Fibroblast of skin of right quadriceps (primary cell): ENCODE measurements at regions not wholly inside any gene's neighbourhood (a gene's known extent, or its start where the extent isn't known, plus 50 kb on each side); places are given as distances from the start of the nearest gene placed in this dataset.
"Not testable (repeated sequence)": the region's sequence is repeated elsewhere in the genome, so short reads cannot be mapped to it uniquely, and the experiment has no call there.

ENCODE experiments used
- DNase-seq: peaks from one replicate; pipeline ENCODE4 v3.0.0-alpha.2; 2013

- DNase-seq: no peak
Observed at GRCh38 chr4:64216741-64217140, 192.5 kb downstream of the TECRL start.

GRCh38 chr4:64205376-64205775 lies 203.9 kb downstream of the TECRL start:
- DNase-seq: no peak

- no peak for DNase-seq
Observed at GRCh38 chr4:64200001-64200555, 209.2 kb downstream of the TECRL start.

GRCh38 chr4:64195582-64195981 lies 213.7 kb downstream of the TECRL start:
- DNase-seq: no peak

GRCh38 chr4:64192731-64193412 lies 216.4 kb downstream of the TECRL start:
- DNase-seq: no peak

- DNase-seq: no peak
Observed at GRCh38 chr4:64174247-64174882, 234.9 kb downstream of the TECRL start.

GRCh38 chr4:64166365-64166764 lies 242.9 kb downstream of the TECRL start:
- no peak for DNase-seq

GRCh38 chr4:64158648-64159326 lies 250.5 kb downstream of the TECRL start:
- peak; percentile 39 for DNase-seq

- DNase-seq: no peak
Observed at GRCh38 chr4:64157397-64157796, 251.9 kb downstream of the TECRL start.

GRCh38 chr4:64156253-64156652 lies 253.0 kb downstream of the TECRL start:
- no peak for DNase-seq

GRCh38 chr4:64146030-64146429 lies 263.2 kb downstream of the TECRL start:
- DNase-seq: no peak

GRCh38 chr4:64144994-64145393 lies 264.3 kb downstream of the TECRL start:
- DNase-seq: no peak

GRCh38 chr4:64130907-64131306 lies 278.3 kb downstream of the TECRL start:
- DNase-seq: no peak

- DNase-seq: no peak
Observed at GRCh38 chr4:64125354-64125753, 283.9 kb downstream of the TECRL start.

- DNase-seq: no peak
Observed at GRCh38 chr4:64121803-64122202, 287.4 kb downstream of the TECRL start.

GRCh38 chr4:64105903-64106302 lies 303.3 kb downstream of the TECRL start:
- no peak for DNase-seq

GRCh38 chr4:64095398-64095797 lies 313.9 kb downstream of the TECRL start:
- DNase-seq: no peak

GRCh38 chr4:64079316-64079715 lies 329.9 kb downstream of the TECRL start:
- DNase-seq: no peak

- DNase-seq: no peak
Observed at GRCh38 chr4:64068096-64068495, 341.2 kb downstream of the TECRL start.

GRCh38 chr4:64062991-64063390 lies 346.3 kb downstream of the TECRL start:
- no peak for DNase-seq

- DNase-seq: not testable (repeated sequence)
Observed at GRCh38 chr4:64037033-64037432, 372.2 kb downstream of the TECRL start.

GRCh38 chr4:64022560-64022959 lies 386.7 kb downstream of the TECRL start:
- no peak for DNase-seq

- no peak for DNase-seq
Observed at GRCh38 chr4:64016893-64017292, 392.4 kb downstream of the TECRL start.

GRCh38 chr4:64014647-64015046 lies 394.6 kb downstream of the TECRL start:
- no peak for DNase-seq
